GM10266 (cell line): ENCODE measurements at regions not wholly inside any gene's neighbourhood (a gene's known extent, or its start where the extent isn't known, plus 50 kb on each side); places are given as distances from the start of the nearest gene placed in this dataset.

Experiments used
- DNase-seq: peaks from one replicate; pipeline ENCODE4 v3.0.0; 2012; ENCODE audit errors: extremely low spot score
- TF ChIP-seq, protein P1 (sequence below): IDR thresholded peaks from 2 replicates; pipeline ENCODE4 v1.5.1; 2012; ENCODE audit warnings: mild to moderate bottlenecking, low read depth; ENCODE audit not compliant: control insufficient read depth, insufficient read depth; ENCODE audit errors: missing control alignments

DNA sequence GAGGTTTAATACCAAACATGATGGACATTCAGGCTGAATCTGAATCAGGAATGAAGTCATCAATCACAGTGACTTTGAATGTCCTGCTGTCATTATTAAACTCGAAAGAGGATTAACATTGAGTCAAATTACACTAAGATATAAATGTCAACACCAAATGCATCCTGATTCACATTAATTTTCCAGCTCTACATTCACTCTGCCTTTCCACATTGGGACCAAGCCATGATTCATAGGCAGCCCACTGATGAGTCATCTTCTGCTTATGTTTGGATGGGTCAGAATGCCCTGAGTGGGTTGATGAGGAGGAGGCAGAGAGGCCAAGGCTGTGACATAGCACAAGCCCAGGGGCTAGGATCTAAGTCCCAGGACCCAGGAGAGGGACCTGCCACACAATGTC is 247.6 kb upstream of the RPS6KA3 start:
- DNase-seq = no peak
- TF ChIP-seq, protein P1, sequence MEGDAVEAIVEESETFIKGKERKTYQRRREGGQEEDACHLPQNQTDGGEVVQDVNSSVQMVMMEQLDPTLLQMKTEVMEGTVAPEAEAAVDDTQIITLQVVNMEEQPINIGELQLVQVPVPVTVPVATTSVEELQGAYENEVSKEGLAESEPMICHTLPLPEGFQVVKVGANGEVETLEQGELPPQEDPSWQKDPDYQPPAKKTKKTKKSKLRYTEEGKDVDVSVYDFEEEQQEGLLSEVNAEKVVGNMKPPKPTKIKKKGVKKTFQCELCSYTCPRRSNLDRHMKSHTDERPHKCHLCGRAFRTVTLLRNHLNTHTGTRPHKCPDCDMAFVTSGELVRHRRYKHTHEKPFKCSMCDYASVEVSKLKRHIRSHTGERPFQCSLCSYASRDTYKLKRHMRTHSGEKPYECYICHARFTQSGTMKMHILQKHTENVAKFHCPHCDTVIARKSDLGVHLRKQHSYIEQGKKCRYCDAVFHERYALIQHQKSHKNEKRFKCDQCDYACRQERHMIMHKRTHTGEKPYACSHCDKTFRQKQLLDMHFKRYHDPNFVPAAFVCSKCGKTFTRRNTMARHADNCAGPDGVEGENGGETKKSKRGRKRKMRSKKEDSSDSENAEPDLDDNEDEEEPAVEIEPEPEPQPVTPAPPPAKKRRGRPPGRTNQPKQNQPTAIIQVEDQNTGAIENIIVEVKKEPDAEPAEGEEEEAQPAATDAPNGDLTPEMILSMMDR = no peak

- TF ChIP-seq, protein P1 = no peak
- no peak for DNase-seq
Measured at GRCh38 chrX:20513185-20513584, 246.5 kb upstream of the RPS6KA3 start.

GRCh38 chrX:20511792-20512191 is 245.1 kb upstream of the RPS6KA3 start:
- DNase-seq = no peak
- TF ChIP-seq, protein P1 = no peak

DNA sequence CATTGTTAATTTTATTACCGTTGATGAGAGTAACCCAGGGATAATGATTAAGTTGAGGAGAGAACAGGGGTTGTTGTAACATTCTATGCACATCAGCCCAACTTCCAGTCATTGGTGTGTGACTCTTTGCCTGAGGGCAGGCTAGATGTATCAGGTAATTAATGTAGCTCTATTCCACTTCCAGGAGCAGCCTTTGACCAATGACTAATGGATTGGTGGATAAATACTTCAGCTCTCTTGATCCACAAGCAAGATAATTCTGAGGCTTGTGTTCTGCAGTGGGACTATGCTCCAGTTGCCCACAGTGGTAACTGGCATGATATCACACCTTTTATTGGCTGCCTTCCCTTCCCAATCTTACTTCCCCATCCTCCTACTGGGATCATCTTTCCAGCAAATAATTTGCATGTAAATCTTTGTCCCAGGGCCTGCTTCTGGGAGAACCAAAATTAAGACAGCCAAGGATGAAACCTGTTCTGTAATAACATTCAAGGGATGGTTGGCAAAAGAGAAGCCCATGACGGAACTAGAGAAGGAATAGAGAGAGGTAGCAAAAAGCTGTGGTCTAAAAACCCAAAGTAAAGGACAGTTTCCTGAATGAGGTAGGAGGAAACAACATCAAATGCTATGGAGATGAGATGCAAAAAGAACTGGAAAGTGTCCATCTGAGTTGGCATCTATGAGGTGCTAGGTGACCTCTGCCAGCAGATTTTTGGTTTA is 241.4 kb upstream of the RPS6KA3 start:
- no peak for DNase-seq
- TF ChIP-seq, protein P1 = no peak

DNA sequence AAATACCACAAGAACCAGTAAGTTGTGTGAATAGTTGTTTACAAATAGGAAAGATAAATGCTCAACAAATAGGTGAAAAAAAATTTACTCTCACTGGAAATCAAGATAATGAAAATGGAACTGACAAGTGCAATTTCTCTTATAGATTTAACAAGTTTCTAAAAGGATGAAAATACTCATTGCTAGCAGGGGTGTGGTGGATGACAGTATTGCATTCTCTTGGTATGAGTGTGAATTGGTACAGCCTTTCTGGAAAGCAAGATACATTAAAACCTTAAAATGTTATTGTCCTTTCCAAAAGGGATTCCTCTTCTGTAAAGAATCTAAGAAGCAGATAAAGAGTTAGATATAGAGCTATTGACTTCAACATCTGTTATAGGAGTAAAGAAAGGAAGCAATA is 240.0 kb upstream of the RPS6KA3 start:
- TF ChIP-seq, protein P1 = no peak
- no peak for DNase-seq

DNA sequence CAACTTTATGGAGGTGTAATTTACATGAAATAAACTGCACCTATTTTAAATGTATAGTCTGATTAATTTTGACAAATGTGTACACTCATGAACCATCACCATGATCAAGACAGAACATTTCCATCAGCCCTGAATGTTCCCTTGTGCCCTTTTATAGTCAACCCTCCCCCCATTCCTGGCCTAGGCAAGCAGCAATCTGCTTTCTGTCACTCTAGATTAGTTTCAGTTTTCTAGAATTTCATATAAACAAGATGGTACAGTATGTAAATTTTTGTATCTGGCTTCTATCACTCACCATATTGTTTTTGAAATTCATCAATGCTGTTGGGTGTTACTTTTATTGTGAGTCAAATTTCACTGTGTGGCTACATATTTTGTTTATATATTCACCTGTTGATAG is 234.2 kb upstream of the RPS6KA3 start:
- TF ChIP-seq, protein P1 = no peak
- no peak for DNase-seq

DNA sequence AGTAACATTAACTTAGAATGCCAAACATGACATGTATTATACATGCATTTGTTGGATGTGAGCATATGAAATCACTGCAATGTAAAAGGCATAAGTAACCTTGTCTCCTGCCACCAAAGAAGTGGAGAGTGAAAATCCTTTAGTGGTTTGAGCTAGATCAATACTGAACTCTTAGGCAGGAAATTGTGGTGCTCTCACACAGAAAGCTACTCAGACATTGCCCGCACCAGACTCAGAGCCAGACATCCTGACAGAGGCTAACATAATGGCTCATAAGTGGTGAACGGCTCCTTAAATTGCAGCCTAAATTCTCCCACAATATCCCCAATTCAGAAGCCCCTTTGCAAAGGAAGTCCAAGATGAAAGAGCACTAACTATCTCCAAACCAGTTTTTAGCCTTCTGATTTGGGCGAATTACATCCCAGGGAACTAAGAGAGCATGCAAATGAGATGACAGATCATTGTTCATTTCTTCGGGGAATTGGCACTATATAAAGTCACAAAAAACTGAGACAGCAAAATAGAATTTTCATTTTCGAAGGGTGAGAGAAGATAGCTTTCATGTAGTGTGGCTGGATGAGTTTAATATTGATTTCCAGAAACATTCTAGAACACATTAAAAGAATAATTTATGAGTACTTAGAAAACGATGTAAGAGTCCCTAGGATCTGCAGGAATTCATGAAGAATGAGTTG is 233.6 kb upstream of the RPS6KA3 start:
- no peak for DNase-seq
- TF ChIP-seq, protein P1 = no peak
